ENCODE measurements at regions not wholly inside any gene's neighbourhood (a gene's known extent, or its start where the extent isn't known, plus 50 kb on each side); places are given as distances from the start of the nearest gene placed in this dataset.

- no peak overlapping the region for H3K4me3 ChIP-seq (ENCODE audit: low read length)
- no peak for DNase-seq (ENCODE audit: low read depth)
- TF ChIP-seq CTCF (IDR thresholded peaks at IDR 0.05; ENCODE audit: insufficient read depth, low read depth, low read length, missing control alignments): no peak
Observed at GRCh38 chr6:72504406-72504805, 117.5 kb upstream of the KCNQ5 start.

- no peak for DNase-seq (ENCODE audit: low read depth)
- H3K4me3 ChIP-seq (ENCODE audit: low read length): no peak overlapping the region
- TF ChIP-seq CTCF (IDR thresholded peaks at IDR 0.05; ENCODE audit: insufficient read depth, low read depth, low read length, missing control alignments): no peak
Observed at GRCh38 chr6:72505446-72505845, 116.4 kb upstream of the KCNQ5 start.

- H3K4me3 ChIP-seq (ENCODE audit: low read length): no peak overlapping the region
- no peak for TF ChIP-seq CTCF (IDR thresholded peaks at IDR 0.05; ENCODE audit: insufficient read depth, low read depth, low read length, missing control alignments)
- DNase-seq (ENCODE audit: low read depth): no peak
Observed at GRCh38 chr6:72519871-72520270, 102.0 kb upstream of the KCNQ5 start.

- H3K4me3 ChIP-seq (ENCODE audit: low read length): no peak overlapping the region
- DNase-seq (ENCODE audit: low read depth): no peak
- no peak for TF ChIP-seq CTCF (IDR thresholded peaks at IDR 0.05; ENCODE audit: insufficient read depth, low read depth, low read length, missing control alignments)
Observed at GRCh38 chr6:72521684-72522083, 100.2 kb upstream of the KCNQ5 start.

GRCh38 chr6:72522735-72523141 is 99.1 kb upstream of the KCNQ5 start:
- DNase-seq (ENCODE audit: low read depth): peak; percentile 11
- TF ChIP-seq CTCF (IDR thresholded peaks at IDR 0.05; ENCODE audit: insufficient read depth, low read depth, low read length, missing control alignments): no peak
- no peak overlapping the region for H3K4me3 ChIP-seq (ENCODE audit: low read length)

- no peak for TF ChIP-seq CTCF (IDR thresholded peaks at IDR 0.05; ENCODE audit: insufficient read depth, low read depth, low read length, missing control alignments)
- no peak overlapping the region for H3K4me3 ChIP-seq (ENCODE audit: low read length)
- DNase-seq (ENCODE audit: low read depth): peak; percentile 77
Observed at GRCh38 chr6:72524011-72524645, 97.7 kb upstream of the KCNQ5 start.

GRCh38 chr6:72525821-72526510 is 95.9 kb upstream of the KCNQ5 start:
- no peak for DNase-seq (ENCODE audit: low read depth)
- no peak overlapping the region for H3K4me3 ChIP-seq (ENCODE audit: low read length)
- no peak for TF ChIP-seq CTCF (IDR thresholded peaks at IDR 0.05; ENCODE audit: insufficient read depth, low read depth, low read length, missing control alignments)
